ENCODE measurements at regions not wholly inside any gene's neighbourhood (a gene's known extent, or its start where the extent isn't known, plus 50 kb on each side); places are given as distances from the start of the nearest gene placed in this dataset.

DNA sequence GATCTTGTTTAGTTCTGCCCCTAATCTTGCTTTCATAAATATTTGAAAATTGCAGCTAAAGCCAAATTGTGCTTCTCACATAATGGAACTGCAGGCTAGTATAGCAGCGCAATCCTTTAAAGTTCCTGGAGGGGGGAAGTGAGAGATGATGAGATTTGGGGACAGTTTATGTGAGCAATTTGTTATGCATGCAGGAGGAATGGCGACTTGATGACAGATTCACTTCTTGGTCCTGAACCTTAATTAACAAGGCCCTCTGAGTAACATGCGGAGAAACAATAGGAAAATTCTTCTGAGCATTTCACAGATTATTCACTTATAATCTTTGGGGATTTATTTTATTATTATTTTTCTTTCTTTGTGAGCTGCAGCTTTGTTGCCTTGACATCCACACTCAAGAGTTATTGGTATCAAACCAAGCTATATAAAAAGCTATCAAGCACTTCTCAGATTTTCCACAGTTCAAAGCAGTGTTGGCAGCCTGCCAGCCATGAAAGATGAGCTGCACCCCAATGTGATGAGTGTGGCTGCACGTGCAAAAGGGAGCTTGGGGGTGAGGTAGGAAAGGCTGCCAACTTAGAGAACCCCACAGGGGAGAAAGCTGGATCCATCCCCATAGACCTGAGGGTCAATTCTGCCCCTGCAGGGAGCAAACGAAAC, 1662.2 kb upstream of the FLRT2 start:
- TF ChIP-seq, protein P1, sequence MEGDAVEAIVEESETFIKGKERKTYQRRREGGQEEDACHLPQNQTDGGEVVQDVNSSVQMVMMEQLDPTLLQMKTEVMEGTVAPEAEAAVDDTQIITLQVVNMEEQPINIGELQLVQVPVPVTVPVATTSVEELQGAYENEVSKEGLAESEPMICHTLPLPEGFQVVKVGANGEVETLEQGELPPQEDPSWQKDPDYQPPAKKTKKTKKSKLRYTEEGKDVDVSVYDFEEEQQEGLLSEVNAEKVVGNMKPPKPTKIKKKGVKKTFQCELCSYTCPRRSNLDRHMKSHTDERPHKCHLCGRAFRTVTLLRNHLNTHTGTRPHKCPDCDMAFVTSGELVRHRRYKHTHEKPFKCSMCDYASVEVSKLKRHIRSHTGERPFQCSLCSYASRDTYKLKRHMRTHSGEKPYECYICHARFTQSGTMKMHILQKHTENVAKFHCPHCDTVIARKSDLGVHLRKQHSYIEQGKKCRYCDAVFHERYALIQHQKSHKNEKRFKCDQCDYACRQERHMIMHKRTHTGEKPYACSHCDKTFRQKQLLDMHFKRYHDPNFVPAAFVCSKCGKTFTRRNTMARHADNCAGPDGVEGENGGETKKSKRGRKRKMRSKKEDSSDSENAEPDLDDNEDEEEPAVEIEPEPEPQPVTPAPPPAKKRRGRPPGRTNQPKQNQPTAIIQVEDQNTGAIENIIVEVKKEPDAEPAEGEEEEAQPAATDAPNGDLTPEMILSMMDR (IDR thresholded peaks at IDR 0.05; ENCODE audit: low read depth, low read length), result no peak
- TF ChIP-seq MYC (IDR thresholded peaks at IDR 0.05; ENCODE audit: low read depth, low read length) (no peak), POLR2A (IDR thresholded peaks at IDR 0.05; ENCODE audit: extremely low read depth, insufficient read length) (no peak)

Data from NB4 (cell line).